ENCODE measurements at regions not wholly inside any gene's neighbourhood (a gene's known extent, or its start where the extent isn't known, plus 50 kb on each side); places are given as distances from the start of the nearest gene placed in this dataset.

- no peak for TF ChIP-seq CTCF (IDR thresholded peaks at IDR 0.05; ENCODE audit: poor library complexity)
- TF ChIP-seq EZH2 (IDR thresholded peaks at IDR 0.05; ENCODE audit: borderline replicate concordance), result no peak
- no peak for TF ChIP-seq EZH2phosphoT487 (IDR thresholded peaks at IDR 0.05; ENCODE audit: low read depth, severe bottlenecking, unreplicated experiment)
Measured at GRCh38 chr2:52423655-52424054, 1343.9 kb upstream of the CHAC2 start.
